WTC11 (cell line): ENCODE measurements at regions not wholly inside any gene's neighbourhood (a gene's known extent, or its start where the extent isn't known, plus 50 kb on each side); places are given as distances from the start of the nearest gene placed in this dataset.

ENCODE experiments used
- EMX1 ChIP-seq: fragments of 250-450 bp; sonication (Bioruptor Pico); IDR thresholded peaks from 2 replicates; pipeline ENCODE4 v1.8.0; 2021; ENCODE audit warnings: mild to moderate bottlenecking
- RELA ChIP-seq: sonication (generic); formaldehyde crosslinking; IDR thresholded peaks from 2 replicates; pipeline ENCODE4 v1.8.1; 2022; ENCODE audit warnings: missing genetic modification reagents, mild to moderate bottlenecking, borderline replicate concordance
- TEAD4 ChIP-seq: sonication (generic); formaldehyde crosslinking; IDR thresholded peaks from 2 replicates; pipeline ENCODE4 v1.8.0; 2022; ENCODE audit warnings: mild to moderate bottlenecking, missing genetic modification reagents
- TP53 ChIP-seq: sonication (generic); formaldehyde crosslinking; IDR thresholded peaks from 2 replicates; pipeline ENCODE4 v1.8.1; 2023; ENCODE audit warnings: mild to moderate bottlenecking, missing genetic modification reagents
- TF ChIP-seq, protein P1 (sequence below): fragments of 200-600 bp; IDR thresholded peaks from 2 replicates; pipeline ENCODE4 v1.8.0; 2022; ENCODE audit warnings: antibody characterized with exemption
- TF ChIP-seq, protein P2 (sequence below): sonication (generic); formaldehyde crosslinking; IDR thresholded peaks from 2 replicates; pipeline ENCODE4 v1.8.0; 2022; ENCODE audit warnings: mild to moderate bottlenecking, missing genetic modification reagents
- TF ChIP-seq, protein P3 (sequence below): sonication (generic); formaldehyde crosslinking; IDR thresholded peaks from 2 replicates; pipeline ENCODE4 v1.8.0; 2023; ENCODE audit warnings: mild to moderate bottlenecking, missing genetic modification reagents
- TF ChIP-seq, protein P4 (sequence below): sonication (generic); formaldehyde crosslinking; IDR thresholded peaks from 2 replicates; pipeline ENCODE4 v1.8.0; 2022; ENCODE audit warnings: mild to moderate bottlenecking, missing genetic modification reagents
- TF ChIP-seq, protein P5 (sequence below): sonication (generic); formaldehyde crosslinking; conservative IDR thresholded peaks from 2 replicates; pipeline ENCODE4 v1.8.1; 2022; ENCODE audit warnings: mild to moderate bottlenecking, missing genetic modification reagents

DNA sequence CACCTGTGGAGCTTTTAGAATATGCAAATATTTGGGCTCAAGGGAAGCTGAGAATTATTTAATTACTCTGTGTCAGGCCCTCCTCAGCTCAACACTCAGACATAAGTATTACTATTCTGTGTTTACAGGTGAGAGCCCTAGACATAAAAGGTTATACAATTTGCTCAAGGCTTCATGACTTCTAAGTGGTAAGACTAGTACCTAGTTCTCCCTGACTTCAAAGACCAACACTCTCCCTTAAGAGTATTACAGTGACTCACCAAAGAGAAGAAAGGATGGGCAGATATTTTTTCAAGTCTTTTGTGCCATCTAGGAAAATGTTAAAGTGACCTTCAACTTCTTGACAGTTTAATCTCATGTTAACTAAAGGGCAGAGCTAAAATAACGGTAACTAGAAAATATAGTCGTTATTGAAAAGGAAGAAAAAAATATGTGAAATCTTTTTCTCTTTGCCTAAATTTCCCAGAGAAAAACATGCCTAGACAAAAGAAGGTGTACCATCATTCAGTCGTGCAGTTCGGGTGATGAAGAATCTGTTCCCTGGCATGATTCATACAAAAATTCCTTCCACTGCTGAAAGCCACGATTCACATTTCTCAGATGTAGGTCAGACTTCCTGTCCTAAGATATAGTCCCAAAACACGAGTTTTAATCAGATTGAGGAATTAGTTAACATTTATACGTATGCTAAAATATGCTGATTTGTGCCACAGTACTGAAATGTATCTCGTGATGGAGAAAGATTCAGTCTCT lies 849.1 kb upstream of the API5 start:
- TF ChIP-seq, protein P1, sequence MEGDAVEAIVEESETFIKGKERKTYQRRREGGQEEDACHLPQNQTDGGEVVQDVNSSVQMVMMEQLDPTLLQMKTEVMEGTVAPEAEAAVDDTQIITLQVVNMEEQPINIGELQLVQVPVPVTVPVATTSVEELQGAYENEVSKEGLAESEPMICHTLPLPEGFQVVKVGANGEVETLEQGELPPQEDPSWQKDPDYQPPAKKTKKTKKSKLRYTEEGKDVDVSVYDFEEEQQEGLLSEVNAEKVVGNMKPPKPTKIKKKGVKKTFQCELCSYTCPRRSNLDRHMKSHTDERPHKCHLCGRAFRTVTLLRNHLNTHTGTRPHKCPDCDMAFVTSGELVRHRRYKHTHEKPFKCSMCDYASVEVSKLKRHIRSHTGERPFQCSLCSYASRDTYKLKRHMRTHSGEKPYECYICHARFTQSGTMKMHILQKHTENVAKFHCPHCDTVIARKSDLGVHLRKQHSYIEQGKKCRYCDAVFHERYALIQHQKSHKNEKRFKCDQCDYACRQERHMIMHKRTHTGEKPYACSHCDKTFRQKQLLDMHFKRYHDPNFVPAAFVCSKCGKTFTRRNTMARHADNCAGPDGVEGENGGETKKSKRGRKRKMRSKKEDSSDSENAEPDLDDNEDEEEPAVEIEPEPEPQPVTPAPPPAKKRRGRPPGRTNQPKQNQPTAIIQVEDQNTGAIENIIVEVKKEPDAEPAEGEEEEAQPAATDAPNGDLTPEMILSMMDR, result no peak
- TF ChIP-seq, protein P2, sequence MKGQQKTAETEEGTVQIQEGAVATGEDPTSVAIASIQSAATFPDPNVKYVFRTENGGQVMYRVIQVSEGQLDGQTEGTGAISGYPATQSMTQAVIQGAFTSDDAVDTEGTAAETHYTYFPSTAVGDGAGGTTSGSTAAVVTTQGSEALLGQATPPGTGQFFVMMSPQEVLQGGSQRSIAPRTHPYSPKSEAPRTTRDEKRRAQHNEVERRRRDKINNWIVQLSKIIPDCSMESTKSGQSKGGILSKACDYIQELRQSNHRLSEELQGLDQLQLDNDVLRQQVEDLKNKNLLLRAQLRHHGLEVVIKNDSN (CRISPR knock-in tag), result no peak
- TF ChIP-seq TEAD4 (CRISPR knock-in tag) (no peak), RELA (CRISPR knock-in tag) (no peak), TP53 (CRISPR knock-in tag) (no peak), EMX1 (CRISPR knock-in tag) (no peak)
- TF ChIP-seq, protein P3, sequence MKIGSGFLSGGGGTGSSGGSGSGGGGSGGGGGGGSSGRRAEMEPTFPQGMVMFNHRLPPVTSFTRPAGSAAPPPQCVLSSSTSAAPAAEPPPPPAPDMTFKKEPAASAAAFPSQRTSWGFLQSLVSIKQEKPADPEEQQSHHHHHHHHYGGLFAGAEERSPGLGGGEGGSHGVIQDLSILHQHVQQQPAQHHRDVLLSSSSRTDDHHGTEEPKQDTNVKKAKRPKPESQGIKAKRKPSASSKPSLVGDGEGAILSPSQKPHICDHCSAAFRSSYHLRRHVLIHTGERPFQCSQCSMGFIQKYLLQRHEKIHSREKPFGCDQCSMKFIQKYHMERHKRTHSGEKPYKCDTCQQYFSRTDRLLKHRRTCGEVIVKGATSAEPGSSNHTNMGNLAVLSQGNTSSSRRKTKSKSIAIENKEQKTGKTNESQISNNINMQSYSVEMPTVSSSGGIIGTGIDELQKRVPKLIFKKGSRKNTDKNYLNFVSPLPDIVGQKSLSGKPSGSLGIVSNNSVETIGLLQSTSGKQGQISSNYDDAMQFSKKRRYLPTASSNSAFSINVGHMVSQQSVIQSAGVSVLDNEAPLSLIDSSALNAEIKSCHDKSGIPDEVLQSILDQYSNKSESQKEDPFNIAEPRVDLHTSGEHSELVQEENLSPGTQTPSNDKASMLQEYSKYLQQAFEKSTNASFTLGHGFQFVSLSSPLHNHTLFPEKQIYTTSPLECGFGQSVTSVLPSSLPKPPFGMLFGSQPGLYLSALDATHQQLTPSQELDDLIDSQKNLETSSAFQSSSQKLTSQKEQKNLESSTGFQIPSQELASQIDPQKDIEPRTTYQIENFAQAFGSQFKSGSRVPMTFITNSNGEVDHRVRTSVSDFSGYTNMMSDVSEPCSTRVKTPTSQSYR (CRISPR knock-in tag), result no peak
- TF ChIP-seq, protein P4, sequence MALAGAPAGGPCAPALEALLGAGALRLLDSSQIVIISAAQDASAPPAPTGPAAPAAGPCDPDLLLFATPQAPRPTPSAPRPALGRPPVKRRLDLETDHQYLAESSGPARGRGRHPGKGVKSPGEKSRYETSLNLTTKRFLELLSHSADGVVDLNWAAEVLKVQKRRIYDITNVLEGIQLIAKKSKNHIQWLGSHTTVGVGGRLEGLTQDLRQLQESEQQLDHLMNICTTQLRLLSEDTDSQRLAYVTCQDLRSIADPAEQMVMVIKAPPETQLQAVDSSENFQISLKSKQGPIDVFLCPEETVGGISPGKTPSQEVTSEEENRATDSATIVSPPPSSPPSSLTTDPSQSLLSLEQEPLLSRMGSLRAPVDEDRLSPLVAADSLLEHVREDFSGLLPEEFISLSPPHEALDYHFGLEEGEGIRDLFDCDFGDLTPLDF, result no peak
- TF ChIP-seq, protein P5, sequence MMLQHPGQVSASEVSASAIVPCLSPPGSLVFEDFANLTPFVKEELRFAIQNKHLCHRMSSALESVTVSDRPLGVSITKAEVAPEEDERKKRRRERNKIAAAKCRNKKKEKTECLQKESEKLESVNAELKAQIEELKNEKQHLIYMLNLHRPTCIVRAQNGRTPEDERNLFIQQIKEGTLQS (CRISPR knock-in tag), result no peak
